ENCODE measurements at regions not wholly inside any gene's neighbourhood (a gene's known extent, or its start where the extent isn't known, plus 50 kb on each side); places are given as distances from the start of the nearest gene placed in this dataset.
"Not testable (repeated sequence)": the region's sequence is repeated elsewhere in the genome, so short reads cannot be mapped to it uniquely, and the experiment has no call there.

GRCh38 chr14:106107703-106108102 lies 581.3 kb downstream of the TMEM121 start:
- DNase-seq: peak in 1 of 3 experiments; percentile 54

DNA sequence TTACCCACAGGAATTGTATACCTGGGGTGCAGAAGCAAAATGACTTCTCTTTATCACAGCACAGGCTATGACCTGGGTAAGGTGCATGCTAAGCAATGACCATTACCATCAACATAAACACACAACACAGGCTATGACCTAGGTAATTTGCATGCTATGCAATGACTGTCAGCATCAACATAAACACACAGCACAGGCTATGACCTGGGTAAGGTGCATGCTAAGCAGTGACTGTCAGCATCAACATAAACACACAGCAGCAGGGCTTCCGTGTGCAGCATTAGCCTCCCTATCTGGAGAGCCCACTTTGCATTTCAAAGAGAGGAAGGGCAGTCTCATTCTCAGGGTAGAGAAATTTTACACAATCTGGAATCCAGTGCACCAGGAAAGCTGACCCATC lies 583.0 kb downstream of the TMEM121 start:
- DNase-seq: no peak

DNA sequence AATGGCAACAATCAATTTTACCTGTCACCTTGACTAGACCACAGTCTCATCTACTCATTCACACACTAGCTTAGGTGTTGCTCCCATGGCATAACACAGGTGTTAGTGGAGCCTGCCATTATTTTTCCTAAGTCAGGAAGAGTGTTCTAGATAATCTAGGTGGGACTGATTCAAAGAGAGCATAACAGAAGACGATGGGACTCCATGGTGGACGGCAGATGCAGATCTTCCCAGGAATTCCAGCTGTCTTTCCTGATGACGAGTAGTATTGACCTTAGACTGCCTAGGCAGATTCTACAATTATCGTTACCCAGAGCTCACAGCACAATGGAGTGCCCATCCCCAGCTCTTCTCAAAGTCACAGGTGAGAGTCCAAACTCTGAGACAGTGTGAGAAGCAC lies 589.0 kb downstream of the TMEM121 start:
- DNase-seq: no peak

DNA sequence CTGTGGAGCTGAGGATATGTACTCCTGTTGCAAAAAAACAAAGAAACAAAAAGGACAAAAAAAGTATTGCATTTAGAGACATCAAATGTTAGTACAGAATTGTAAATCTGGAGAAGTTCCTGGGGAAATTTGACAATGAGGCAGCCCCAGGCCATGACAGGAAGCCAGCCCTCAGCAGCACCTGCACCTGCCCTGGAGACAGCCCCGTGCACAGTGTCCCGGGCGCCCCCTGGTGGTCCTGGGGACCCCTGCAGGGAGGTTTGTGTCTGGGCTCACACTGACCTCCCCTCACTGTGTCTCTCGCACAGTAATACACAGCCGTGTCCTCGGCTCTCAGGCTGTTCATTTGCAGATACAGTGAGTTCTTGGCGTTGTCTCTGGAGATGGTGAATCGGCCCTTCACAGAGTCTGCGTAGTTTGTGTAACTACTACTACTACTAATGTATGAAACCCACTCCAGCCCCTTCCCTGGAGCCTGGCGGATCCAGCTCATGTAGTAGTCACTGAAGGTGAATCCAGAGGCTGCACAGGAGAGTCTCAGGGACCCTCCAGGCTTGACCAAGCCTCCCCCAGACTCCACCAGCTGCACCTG lies 590.1 kb downstream of the TMEM121 start:
- DNase-seq: not testable (repeated sequence)

DNA sequence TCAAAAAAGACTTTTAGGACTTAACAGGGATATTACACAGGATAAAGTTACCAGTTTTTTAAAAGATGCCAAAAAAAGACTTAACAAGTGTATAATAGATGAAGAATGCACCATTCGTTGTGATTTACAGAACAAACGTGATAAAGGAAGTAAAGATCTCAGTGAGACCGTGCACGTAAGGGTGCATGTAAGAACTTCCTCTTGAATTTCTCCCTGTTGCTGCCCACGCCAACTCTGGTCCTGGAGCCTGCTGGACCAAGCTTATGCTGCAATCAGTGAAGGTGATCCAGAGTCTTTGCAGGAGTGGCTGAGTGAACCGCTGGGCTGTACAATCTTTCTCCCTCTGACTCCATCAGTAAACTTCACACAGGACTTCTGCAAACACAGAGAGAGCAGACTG lies 593.7 kb downstream of the TMEM121 start:
- no peak for DNase-seq

- no peak for DNase-seq
Measured at GRCh38 chr14:106129274-106129673, 602.9 kb downstream of the TMEM121 start.

- DNase-seq: not testable (repeated sequence)
Measured at GRCh38 chr14:106129904-106130661, 603.7 kb downstream of the TMEM121 start.

- DNase-seq: not testable (repeated sequence)
Measured at GRCh38 chr14:106133126-106133525, 606.7 kb downstream of the TMEM121 start.

GRCh38 chr14:106134886-106135285 lies 608.5 kb downstream of the TMEM121 start:
- no peak for DNase-seq

- no peak for DNase-seq
Measured at GRCh38 chr14:106141242-106142220, 615.1 kb downstream of the TMEM121 start.

DNA sequence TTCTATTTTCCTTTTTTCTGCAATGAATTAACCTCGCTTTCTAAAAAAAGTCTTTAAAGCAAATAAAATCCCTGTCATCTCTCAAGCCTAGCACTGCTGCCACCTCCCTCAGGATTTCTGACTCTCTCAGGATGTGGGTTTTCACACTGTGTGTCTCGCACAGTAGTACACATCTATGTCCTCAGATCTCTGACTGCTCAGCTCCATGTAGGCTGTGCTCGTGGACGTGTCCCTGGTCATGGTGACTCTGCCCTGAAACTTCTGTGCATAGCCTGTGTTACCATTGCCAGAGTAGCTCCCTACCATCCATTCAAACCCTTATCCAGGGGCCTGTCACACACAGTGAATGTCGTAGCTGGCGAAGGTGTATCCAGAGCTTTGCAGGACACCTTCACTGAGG lies 619.3 kb downstream of the TMEM121 start:
- DNase-seq: not testable (repeated sequence)

DNA sequence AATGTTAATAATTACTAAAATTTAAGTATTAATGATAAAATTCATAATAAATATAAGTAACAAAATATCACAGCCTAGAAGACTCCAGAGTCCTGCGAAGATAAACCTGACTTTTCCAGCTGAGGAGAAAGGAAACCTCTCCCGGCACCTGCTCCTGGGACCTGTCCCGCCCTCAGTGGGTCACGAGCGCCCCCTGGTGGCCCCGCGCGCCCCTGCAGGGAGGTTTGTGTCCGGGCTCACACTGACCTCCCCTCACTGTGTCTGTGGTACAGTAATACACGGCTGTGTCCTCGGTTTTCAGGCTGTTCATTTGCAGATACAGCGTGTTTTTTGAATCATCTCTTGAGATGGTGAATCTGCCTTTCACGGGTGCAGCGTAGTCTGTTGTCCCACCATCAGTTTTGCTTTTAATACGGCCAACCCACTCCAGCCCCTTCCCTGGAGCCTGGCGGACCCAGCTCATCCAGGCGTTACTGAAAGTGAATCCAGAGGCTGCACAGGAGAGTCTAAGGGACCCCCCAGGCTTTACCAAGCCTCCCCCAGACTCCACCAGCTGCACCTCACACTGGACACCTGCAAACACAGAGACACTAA lies 627.1 kb downstream of the TMEM121 start:
- peak; percentile 31 to 65 (median 63) for DNase-seq

- peak in 1 of 3 experiments; percentile 18 for DNase-seq
Measured at GRCh38 chr14:106163316-106163715, 636.9 kb downstream of the TMEM121 start.

DNA sequence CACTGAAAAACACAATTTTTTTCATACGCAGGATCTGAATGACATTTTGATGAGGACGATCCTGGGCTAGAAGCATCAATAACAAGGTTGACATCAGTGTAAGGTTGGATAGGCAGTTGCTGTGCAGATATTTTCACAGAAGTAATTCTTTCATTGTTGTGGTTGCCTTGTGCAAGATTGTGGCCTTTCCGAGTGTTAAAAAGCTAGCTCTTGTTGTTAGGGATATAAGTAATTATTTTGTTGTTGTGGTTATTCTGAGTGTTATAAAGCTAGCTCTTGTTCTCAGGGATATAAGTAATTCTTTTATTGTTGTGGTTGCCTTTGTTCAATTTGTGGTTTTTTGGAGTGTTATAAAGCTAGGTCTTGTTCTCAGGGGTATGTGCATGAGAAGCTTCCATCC lies 637.4 kb downstream of the TMEM121 start:
- not testable (repeated sequence) for DNase-seq

DNA sequence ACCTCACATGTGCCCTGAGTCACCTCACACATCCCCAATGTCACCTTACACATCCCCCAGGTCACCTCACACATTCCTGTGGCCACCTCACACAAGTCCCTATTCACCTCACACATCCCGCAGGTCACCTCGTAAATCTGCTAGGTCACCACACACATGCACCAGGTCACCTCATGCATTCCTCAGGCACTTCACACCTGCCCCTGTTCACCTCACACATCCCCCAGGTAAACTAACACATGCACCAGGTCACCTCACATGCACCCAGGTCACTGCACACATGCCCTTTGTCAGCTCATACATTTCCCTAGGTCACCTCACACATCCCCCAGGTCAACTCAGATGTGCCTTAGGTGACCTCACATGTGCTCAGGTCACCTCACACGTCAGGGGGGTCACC lies 639.8 kb downstream of the TMEM121 start:
- DNase-seq: no peak

GRCh38 chr14:106166650-106167204 lies 640.3 kb downstream of the TMEM121 start:
- DNase-seq: no peak

GRCh38 chr14:106170163-106170658 lies 643.8 kb downstream of the TMEM121 start:
- not testable (repeated sequence) for DNase-seq

- no peak for DNase-seq
Measured at GRCh38 chr14:106174206-106174605, 647.8 kb downstream of the TMEM121 start.

GRCh38 chr14:106177266-106178246 lies 651.2 kb downstream of the TMEM121 start:
- not testable (repeated sequence) for DNase-seq

- DNase-seq: no peak
Measured at GRCh38 chr14:106179761-106180160, 653.4 kb downstream of the TMEM121 start.

DNA sequence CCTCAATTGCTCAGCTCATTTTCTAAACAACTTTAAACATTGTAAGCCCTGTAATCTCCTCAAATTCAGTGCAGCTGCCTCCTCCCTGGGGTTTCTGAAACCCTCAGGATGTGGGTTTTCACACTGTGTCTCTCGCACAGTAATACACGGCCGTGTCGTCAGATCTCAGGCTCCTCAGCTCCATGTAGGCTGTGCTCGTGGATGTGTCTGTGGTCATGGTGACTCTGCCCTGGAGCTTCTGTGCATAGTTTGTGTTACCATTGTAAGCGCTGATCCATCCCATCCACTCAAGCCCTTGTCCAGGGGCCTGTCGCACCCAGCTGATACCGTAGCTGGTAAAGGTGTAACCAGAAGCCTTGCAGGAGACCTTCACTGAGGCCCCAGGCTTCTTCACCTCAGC lies 658.4 kb downstream of the TMEM121 start:
- DNase-seq: not testable (repeated sequence)
